ENCODE measurements at regions not wholly inside any gene's neighbourhood (a gene's known extent, or its start where the extent isn't known, plus 50 kb on each side); places are given as distances from the start of the nearest gene placed in this dataset.

GRCh38 chr12:107415071-107415470 lies 270.5 kb upstream of the PWP1 start:
- Histone ChIP-seq H3K27ac (ENCODE audit: low read length) (no peak overlapping the region), H3K27me3 (ENCODE audit: control insufficient read depth in 1 of 2, insufficient read depth in 2 of 2, low read length in 2 of 2) (no peaks in the 10 kb centered on the region), H3K4me3 (ENCODE audit: low read length in 2 of 2) (no peak overlapping the region), H3K36me3 (ENCODE audit: control insufficient read depth in 2 of 2, insufficient read depth in 2 of 2, low read length in 2 of 2) (no peaks in the 10 kb centered on the region), H3K9me3 (ENCODE audit: control insufficient read depth in 2 of 2, low read length in 2 of 2) (no peaks in the 10 kb centered on the region), H3K9ac (ENCODE audit: low read length in 2 of 2) (no peak overlapping the region), H3K4me1 (ENCODE audit: control insufficient read depth, insufficient read depth, low read length) (no peaks in the 10 kb centered on the region)

- Histone ChIP-seq H3K4me1 (ENCODE audit: control insufficient read depth, insufficient read depth, low read length) (no peaks in the 10 kb centered on the region), H3K9ac (ENCODE audit: low read length in 2 of 2) (no peak overlapping the region), H3K9me3 (ENCODE audit: control insufficient read depth in 2 of 2, low read length in 2 of 2) (no peaks in the 10 kb centered on the region), H3K27ac (ENCODE audit: low read length) (no peak overlapping the region), H3K27me3 (ENCODE audit: control insufficient read depth in 1 of 2, insufficient read depth in 2 of 2, low read length in 2 of 2) (no peaks in the 10 kb centered on the region), H3K4me3 (ENCODE audit: low read length in 2 of 2) (no peak overlapping the region), H3K36me3 (ENCODE audit: control insufficient read depth in 2 of 2, insufficient read depth in 2 of 2, low read length in 2 of 2) (no peaks in the 10 kb centered on the region)
Observed at GRCh38 chr12:107415834-107416233, 269.8 kb upstream of the PWP1 start.

- no peaks in the 10 kb centered on the region for H3K27me3 ChIP-seq (ENCODE audit: control insufficient read depth in 1 of 2, insufficient read depth in 2 of 2, low read length in 2 of 2)
- H3K4me1 ChIP-seq (ENCODE audit: control insufficient read depth, insufficient read depth, low read length): no peaks in the 10 kb centered on the region
- no peak overlapping the region for H3K4me3 ChIP-seq (ENCODE audit: low read length in 2 of 2)
- no peaks in the 10 kb centered on the region for H3K9me3 ChIP-seq (ENCODE audit: control insufficient read depth in 2 of 2, low read length in 2 of 2)
- H3K27ac ChIP-seq (ENCODE audit: low read length): no peak overlapping the region
- no peak overlapping the region for H3K9ac ChIP-seq (ENCODE audit: low read length in 2 of 2)
- H3K36me3 ChIP-seq (ENCODE audit: control insufficient read depth in 2 of 2, insufficient read depth in 2 of 2, low read length in 2 of 2): no peaks in the 10 kb centered on the region
Observed at GRCh38 chr12:107417004-107417403, 268.6 kb upstream of the PWP1 start.

- Histone ChIP-seq H3K4me1 (ENCODE audit: control insufficient read depth, insufficient read depth, low read length) (no peaks in the 10 kb centered on the region), H3K27ac (ENCODE audit: low read length) (no peak overlapping the region)
Observed at GRCh38 chr12:107418981-107419380, 266.6 kb upstream of the PWP1 start.

GRCh38 chr12:107423531-107423930 lies 262.1 kb upstream of the PWP1 start:
- H3K4me3 ChIP-seq (ENCODE audit: low read length in 2 of 2): no peak overlapping the region
- H3K27ac ChIP-seq (ENCODE audit: low read length): no peak overlapping the region
- no peaks in the 10 kb centered on the region for H3K36me3 ChIP-seq (ENCODE audit: control insufficient read depth in 2 of 2, insufficient read depth in 2 of 2, low read length in 2 of 2)
- H3K4me1 ChIP-seq (ENCODE audit: control insufficient read depth, insufficient read depth, low read length): no peaks in the 10 kb centered on the region
- H3K27me3 ChIP-seq (ENCODE audit: control insufficient read depth in 1 of 2, insufficient read depth in 2 of 2, low read length in 2 of 2): no peaks in the 10 kb centered on the region
- H3K9me3 ChIP-seq (ENCODE audit: control insufficient read depth in 2 of 2, low read length in 2 of 2): peaks cover 0 to 3% of the 10 kb centered on the region in 2 donors
- H3K9ac ChIP-seq (ENCODE audit: low read length in 2 of 2): no peak overlapping the region

More at GRCh38 chr12:107418981-107419380, 266.6 kb upstream of the PWP1 start:
- no peak overlapping the region for H3K9ac ChIP-seq (ENCODE audit: low read length in 2 of 2)
- H3K36me3 ChIP-seq (ENCODE audit: control insufficient read depth in 2 of 2, insufficient read depth in 2 of 2, low read length in 2 of 2): no peaks in the 10 kb centered on the region
- H3K27me3 ChIP-seq (ENCODE audit: control insufficient read depth in 1 of 2, insufficient read depth in 2 of 2, low read length in 2 of 2): no peaks in the 10 kb centered on the region
- no peaks in the 10 kb centered on the region for H3K9me3 ChIP-seq (ENCODE audit: control insufficient read depth in 2 of 2, low read length in 2 of 2)
- no peak overlapping the region for H3K4me3 ChIP-seq (ENCODE audit: low read length in 2 of 2)

GRCh38 chr12:107429006-107429705 lies 256.4 kb upstream of the PWP1 start:
- Histone ChIP-seq H3K4me3 (ENCODE audit: low read length in 2 of 2) (no peak overlapping the region), H3K27me3 (ENCODE audit: control insufficient read depth in 1 of 2, insufficient read depth in 2 of 2, low read length in 2 of 2) (peaks cover 0 to 3% of the 10 kb centered on the region in 2 donors), H3K4me1 (ENCODE audit: control insufficient read depth, insufficient read depth, low read length) (no peaks in the 10 kb centered on the region), H3K36me3 (ENCODE audit: control insufficient read depth in 2 of 2, insufficient read depth in 2 of 2, low read length in 2 of 2) (no peaks in the 10 kb centered on the region), H3K9me3 (ENCODE audit: control insufficient read depth in 2 of 2, low read length in 2 of 2) (peaks cover 0 to 3% of the 10 kb centered on the region in 2 donors), H3K27ac (ENCODE audit: low read length) (no peak overlapping the region), H3K9ac (ENCODE audit: low read length in 2 of 2) (no peak overlapping the region)

- Histone ChIP-seq H3K36me3 (ENCODE audit: control insufficient read depth in 2 of 2, insufficient read depth in 2 of 2, low read length in 2 of 2) (no peaks in the 10 kb centered on the region), H3K9me3 (ENCODE audit: control insufficient read depth in 2 of 2, low read length in 2 of 2) (peaks cover 0 to under 1% of the 10 kb centered on the region in 2 donors), H3K9ac (ENCODE audit: low read length in 2 of 2) (no peak overlapping the region), H3K27ac (ENCODE audit: low read length) (no peak overlapping the region), H3K4me3 (ENCODE audit: low read length in 2 of 2) (no peak overlapping the region), H3K27me3 (ENCODE audit: control insufficient read depth in 1 of 2, insufficient read depth in 2 of 2, low read length in 2 of 2) (peaks cover 0 to 3% of the 10 kb centered on the region in 2 donors), H3K4me1 (ENCODE audit: control insufficient read depth, insufficient read depth, low read length) (no peaks in the 10 kb centered on the region)
Observed at GRCh38 chr12:107431942-107432341, 253.7 kb upstream of the PWP1 start.

- no peak overlapping the region for H3K27ac ChIP-seq (ENCODE audit: low read length)
- H3K36me3 ChIP-seq (ENCODE audit: control insufficient read depth in 2 of 2, insufficient read depth in 2 of 2, low read length in 2 of 2): no peaks in the 10 kb centered on the region
- no peak overlapping the region for H3K4me3 ChIP-seq (ENCODE audit: low read length in 2 of 2)
- no peaks in the 10 kb centered on the region for H3K4me1 ChIP-seq (ENCODE audit: control insufficient read depth, insufficient read depth, low read length)
- H3K27me3 ChIP-seq (ENCODE audit: control insufficient read depth in 1 of 2, insufficient read depth in 2 of 2, low read length in 2 of 2): no peaks in the 10 kb centered on the region
- H3K9ac ChIP-seq (ENCODE audit: low read length in 2 of 2): no peak overlapping the region
- no peaks in the 10 kb centered on the region for H3K9me3 ChIP-seq (ENCODE audit: control insufficient read depth in 2 of 2, low read length in 2 of 2)
Observed at GRCh38 chr12:107435072-107435471, 250.5 kb upstream of the PWP1 start.

- H3K4me3 ChIP-seq (ENCODE audit: low read length in 2 of 2): no peak overlapping the region
- no peaks in the 10 kb centered on the region for H3K27me3 ChIP-seq (ENCODE audit: control insufficient read depth in 1 of 2, insufficient read depth in 2 of 2, low read length in 2 of 2)
- no peaks in the 10 kb centered on the region for H3K9me3 ChIP-seq (ENCODE audit: control insufficient read depth in 2 of 2, low read length in 2 of 2)
- H3K36me3 ChIP-seq (ENCODE audit: control insufficient read depth in 2 of 2, insufficient read depth in 2 of 2, low read length in 2 of 2): no peaks in the 10 kb centered on the region
- no peaks in the 10 kb centered on the region for H3K4me1 ChIP-seq (ENCODE audit: control insufficient read depth, insufficient read depth, low read length)
- H3K9ac ChIP-seq (ENCODE audit: low read length in 2 of 2): no peak overlapping the region
- no peak overlapping the region for H3K27ac ChIP-seq (ENCODE audit: low read length)
Observed at GRCh38 chr12:107435520-107435919, 250.1 kb upstream of the PWP1 start.

- Histone ChIP-seq H3K4me1 (ENCODE audit: control insufficient read depth, insufficient read depth, low read length) (no peaks in the 10 kb centered on the region), H3K36me3 (ENCODE audit: control insufficient read depth in 2 of 2, insufficient read depth in 2 of 2, low read length in 2 of 2) (no peaks in the 10 kb centered on the region)
Observed at GRCh38 chr12:107436376-107436775, 249.2 kb upstream of the PWP1 start.

GRCh38 chr12:107436836-107437235 lies 248.8 kb upstream of the PWP1 start:
- no peaks in the 10 kb centered on the region for H3K9me3 ChIP-seq (ENCODE audit: control insufficient read depth in 2 of 2, low read length in 2 of 2)
- no peaks in the 10 kb centered on the region for H3K4me1 ChIP-seq (ENCODE audit: control insufficient read depth, insufficient read depth, low read length)
- no peak overlapping the region for H3K9ac ChIP-seq (ENCODE audit: low read length in 2 of 2)
- no peak overlapping the region for H3K27ac ChIP-seq (ENCODE audit: low read length)
- H3K36me3 ChIP-seq (ENCODE audit: control insufficient read depth in 2 of 2, insufficient read depth in 2 of 2, low read length in 2 of 2): no peaks in the 10 kb centered on the region
- H3K27me3 ChIP-seq (ENCODE audit: control insufficient read depth in 1 of 2, insufficient read depth in 2 of 2, low read length in 2 of 2): no peaks in the 10 kb centered on the region
- no peak overlapping the region for H3K4me3 ChIP-seq (ENCODE audit: low read length in 2 of 2)

More at GRCh38 chr12:107436376-107436775, 249.2 kb upstream of the PWP1 start:
- Histone ChIP-seq H3K27ac (ENCODE audit: low read length) (no peak overlapping the region), H3K9ac (ENCODE audit: low read length in 2 of 2) (no peak overlapping the region), H3K4me3 (ENCODE audit: low read length in 2 of 2) (no peak overlapping the region), H3K27me3 (ENCODE audit: control insufficient read depth in 1 of 2, insufficient read depth in 2 of 2, low read length in 2 of 2) (no peaks in the 10 kb centered on the region), H3K9me3 (ENCODE audit: control insufficient read depth in 2 of 2, low read length in 2 of 2) (no peaks in the 10 kb centered on the region)
